GM23338 (cell line): ENCODE measurements at regions not wholly inside any gene's neighbourhood (a gene's known extent, or its start where the extent isn't known, plus 50 kb on each side); places are given as distances from the start of the nearest gene placed in this dataset.

Source experiments
- ATAC-seq: fragments of 200-7000 bp; cut with Tn5 transposase; 3 replicates; pipeline ENCODE4 v1.9.1; 2020
- DNase-seq: peaks from one replicate; pipeline ENCODE4 v3.0.0-alpha.2; 2015; ENCODE audit warnings: low spot score
- H2AFZ ChIP-seq: fragments of 200-600 bp; sonication (generic); 2 replicates; pipeline ENCODE4 v1.8.0; 2016; ENCODE audit warnings: antibody characterized with exemption, mild to moderate bottlenecking, moderate library complexity
- H3F3A ChIP-seq: fragments of 200-600 bp; sonication (generic); replicated peaks from 2 replicates; pipeline ENCODE4 v1.8.0; 2017; ENCODE audit warnings: antibody characterized with exemption, mixed run types, low read depth
- H3K27ac ChIP-seq: fragments of 200-600 bp; sonication (generic); 2 replicates; pipeline ENCODE4 v1.6.1; 2016; ENCODE audit warnings: low read depth
- H3K27me3 ChIP-seq: fragments of 200-600 bp; sonication (generic); 2 replicates; pipeline ENCODE4 v1.8.0; 2016; ENCODE audit warnings: mild to moderate bottlenecking, mixed run types, moderate library complexity; ENCODE audit not compliant: insufficient read depth
- H3K36me3 ChIP-seq: fragments of 200-600 bp; sonication (generic); 2 replicates; pipeline ENCODE4 v1.8.0; 2016; ENCODE audit warnings: mild to moderate bottlenecking; ENCODE audit not compliant: insufficient read depth
- H3K4me1 ChIP-seq: fragments of 200-600 bp; sonication (generic); 2 replicates; pipeline ENCODE4 v1.8.0; 2016; ENCODE audit warnings: mild to moderate bottlenecking, moderate library complexity; ENCODE audit not compliant: insufficient read depth
- H3K4me2 ChIP-seq: fragments of 200-600 bp; sonication (generic); 2 replicates; pipeline ENCODE4 v1.7.1; 2017; ENCODE audit warnings: mixed run types
- H3K4me3 ChIP-seq: fragments of 200-600 bp; sonication (generic); 2 replicates; pipeline ENCODE4 v1.6.1; 2016; ENCODE audit warnings: mixed run types
- H3K79me2 ChIP-seq: fragments of 200-600 bp; sonication (generic); replicated peaks from 2 replicates; pipeline ENCODE4 v1.8.0; 2017; ENCODE audit warnings: mild to moderate bottlenecking; ENCODE audit not compliant: insufficient read depth
- H3K9me2 ChIP-seq: fragments of 200-600 bp; sonication (generic); 2 replicates; pipeline ENCODE4 v1.8.0; 2017; ENCODE audit not compliant: insufficient read depth
- H4K20me1 ChIP-seq: fragments of 200-600 bp; sonication (generic); replicated peaks from 2 replicates; pipeline ENCODE4 v1.8.0; 2017; ENCODE audit warnings: mild to moderate bottlenecking; ENCODE audit not compliant: insufficient read depth
- H3K27ac Mint-ChIP-seq: 2 replicates; pipeline ENCODE4 v1.8.0; 2020; ENCODE audit warnings: inconsistent platforms, mild to moderate bottlenecking, moderate library complexity, mixed read lengths
- H3K27me3 Mint-ChIP-seq: 3 replicates; pipeline ENCODE4 v1.8.0; 2022; ENCODE audit warnings: low read depth, mild to moderate bottlenecking, moderate library complexity, mixed read lengths, inconsistent platforms; ENCODE audit not compliant: insufficient read depth, poor library complexity
- H3K36me3 Mint-ChIP-seq: 3 replicates; pipeline ENCODE4 v1.8.0; 2021; ENCODE audit warnings: low read depth, mild to moderate bottlenecking, inconsistent platforms, moderate library complexity, mixed read lengths
- H3K4me1 Mint-ChIP-seq: 3 replicates; pipeline ENCODE4 v1.8.0; 2020; ENCODE audit warnings: mild to moderate bottlenecking, inconsistent platforms, mixed read lengths
- H3K4me3 Mint-ChIP-seq: 3 replicates; pipeline ENCODE4 v1.8.0; 2021; ENCODE audit warnings: moderate library complexity, mild to moderate bottlenecking, inconsistent platforms, mixed read lengths
- H3K9me3 Mint-ChIP-seq: 3 replicates; pipeline ENCODE4 v1.8.0; 2020; ENCODE audit warnings: moderate library complexity, mild to moderate bottlenecking, inconsistent platforms, mixed read lengths
- CREB1 ChIP-seq: fragments of 250-450 bp; sonication (Bioruptor Pico); IDR thresholded peaks from 2 replicates; pipeline ENCODE4 v1.5.0; 2020; ENCODE audit warnings: low read depth, mild to moderate bottlenecking, moderate library complexity
- EZH2 ChIP-seq: fragments of 200-600 bp; sonication (generic); IDR thresholded peaks from one replicate; pipeline ENCODE4 v1.8.0; 2017; ENCODE audit warnings: antibody characterized with exemption, mild to moderate bottlenecking, low read depth; ENCODE audit not compliant: unreplicated experiment
- EZH2phosphoT487 ChIP-seq: fragments of 200-600 bp; sonication (generic); IDR thresholded peaks from one replicate; pipeline ENCODE4 v1.8.1; 2018; ENCODE audit warnings: antibody characterized with exemption; ENCODE audit not compliant: unreplicated experiment
- JUNB ChIP-seq: IDR thresholded peaks from one replicate; pipeline ENCODE4 v1.6.1; 2016; ENCODE audit warnings: antibody characterized with exemption; ENCODE audit not compliant: unreplicated experiment
- NANOG ChIP-seq: IDR thresholded peaks from 2 replicates; pipeline ENCODE4 v1.6.1; 2016; ENCODE audit warnings: antibody characterized with exemption, borderline replicate concordance
- POLR2AphosphoS5 ChIP-seq: IDR thresholded peaks from 2 replicates; pipeline ENCODE4 v1.6.1; 2016; ENCODE audit warnings: antibody characterized with exemption, low read depth
- ZNF114 ChIP-seq: fragments of 250-450 bp; sonication (Bioruptor Pico); IDR thresholded peaks from 2 replicates; pipeline ENCODE4 v1.5.0; 2020; ENCODE audit warnings: mild to moderate bottlenecking, moderate library complexity
- ZNF462 ChIP-seq: fragments of 250-450 bp; sonication (Bioruptor Pico); IDR thresholded peaks from 2 replicates; pipeline ENCODE4 v1.5.0; 2020; ENCODE audit warnings: mild to moderate bottlenecking, moderate library complexity
- TF ChIP-seq, protein P1 (sequence below): IDR thresholded peaks from one replicate; pipeline ENCODE4 v1.6.1; 2018; ENCODE audit warnings: antibody characterized with exemption; ENCODE audit not compliant: unreplicated experiment
- TF ChIP-seq, protein P2 (sequence below), 2 experiments: fragments of 200-600 bp in 1 of 2; sonication (generic) in 1 of 2; conservative IDR thresholded peaks; 2 replicates each; pipeline versions ENCODE4 v1.5.1 to v1.6.1; 2016 to 2017; ENCODE audit warnings: antibody characterized with exemption in 2 of 2, low read depth in 2 of 2, mild to moderate bottlenecking in 2 of 2, moderate library complexity in 1 of 2
- TF ChIP-seq, protein P3 (sequence below): IDR thresholded peaks from 2 replicates; pipeline ENCODE4 v1.6.1; 2016; ENCODE audit warnings: antibody characterized with exemption

DNA sequence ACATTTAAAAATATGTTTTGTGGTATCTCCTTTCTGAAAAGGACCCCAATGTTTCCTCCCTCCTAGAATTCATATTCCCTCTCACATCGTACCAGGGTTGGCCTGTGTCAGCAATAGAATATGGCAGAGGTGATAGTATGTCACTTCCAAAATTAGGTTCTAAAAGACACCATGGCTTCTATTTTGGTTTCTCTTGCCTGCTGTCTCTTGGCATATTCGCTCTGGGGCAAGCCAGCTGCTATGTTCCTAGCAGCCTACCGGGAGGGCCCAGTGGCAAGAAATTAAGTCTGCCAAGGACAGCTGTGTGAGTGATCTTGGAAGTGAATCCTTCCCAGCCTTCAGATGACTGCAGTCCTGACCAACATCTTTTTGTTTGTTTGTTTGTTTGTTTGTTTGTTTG, 92.9 kb upstream of the PPM1J start:
- peaks cover 20% of the 10 kb centered on the region for H3K27me3 Mint-ChIP-seq
- H4K20me1 ChIP-seq = no peaks in the 10 kb centered on the region
- peaks cover 5% of the 10 kb centered on the region; the same call in 1 of the 3 replicates for H3K36me3 Mint-ChIP-seq
- no peaks in the 10 kb centered on the region; the same call in 2 of the 3 replicates for H3K9me3 Mint-ChIP-seq
- TF ChIP-seq JUNB = no peak
- no peak for TF ChIP-seq EZH2
- TF ChIP-seq EZH2phosphoT487 = no peak
- TF ChIP-seq POLR2AphosphoS5 = no peak
- TF ChIP-seq, protein P1, sequence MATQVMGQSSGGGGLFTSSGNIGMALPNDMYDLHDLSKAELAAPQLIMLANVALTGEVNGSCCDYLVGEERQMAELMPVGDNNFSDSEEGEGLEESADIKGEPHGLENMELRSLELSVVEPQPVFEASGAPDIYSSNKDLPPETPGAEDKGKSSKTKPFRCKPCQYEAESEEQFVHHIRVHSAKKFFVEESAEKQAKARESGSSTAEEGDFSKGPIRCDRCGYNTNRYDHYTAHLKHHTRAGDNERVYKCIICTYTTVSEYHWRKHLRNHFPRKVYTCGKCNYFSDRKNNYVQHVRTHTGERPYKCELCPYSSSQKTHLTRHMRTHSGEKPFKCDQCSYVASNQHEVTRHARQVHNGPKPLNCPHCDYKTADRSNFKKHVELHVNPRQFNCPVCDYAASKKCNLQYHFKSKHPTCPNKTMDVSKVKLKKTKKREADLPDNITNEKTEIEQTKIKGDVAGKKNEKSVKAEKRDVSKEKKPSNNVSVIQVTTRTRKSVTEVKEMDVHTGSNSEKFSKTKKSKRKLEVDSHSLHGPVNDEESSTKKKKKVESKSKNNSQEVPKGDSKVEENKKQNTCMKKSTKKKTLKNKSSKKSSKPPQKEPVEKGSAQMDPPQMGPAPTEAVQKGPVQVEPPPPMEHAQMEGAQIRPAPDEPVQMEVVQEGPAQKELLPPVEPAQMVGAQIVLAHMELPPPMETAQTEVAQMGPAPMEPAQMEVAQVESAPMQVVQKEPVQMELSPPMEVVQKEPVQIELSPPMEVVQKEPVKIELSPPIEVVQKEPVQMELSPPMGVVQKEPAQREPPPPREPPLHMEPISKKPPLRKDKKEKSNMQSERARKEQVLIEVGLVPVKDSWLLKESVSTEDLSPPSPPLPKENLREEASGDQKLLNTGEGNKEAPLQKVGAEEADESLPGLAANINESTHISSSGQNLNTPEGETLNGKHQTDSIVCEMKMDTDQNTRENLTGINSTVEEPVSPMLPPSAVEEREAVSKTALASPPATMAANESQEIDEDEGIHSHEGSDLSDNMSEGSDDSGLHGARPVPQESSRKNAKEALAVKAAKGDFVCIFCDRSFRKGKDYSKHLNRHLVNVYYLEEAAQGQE = no peak
- TF ChIP-seq ZNF462 = no peak
- no peak for TF ChIP-seq CREB1 (CRISPR knock-in tag)
- no peak for TF ChIP-seq ZNF114 (CRISPR knock-in tag)
- TF ChIP-seq, protein P2, sequence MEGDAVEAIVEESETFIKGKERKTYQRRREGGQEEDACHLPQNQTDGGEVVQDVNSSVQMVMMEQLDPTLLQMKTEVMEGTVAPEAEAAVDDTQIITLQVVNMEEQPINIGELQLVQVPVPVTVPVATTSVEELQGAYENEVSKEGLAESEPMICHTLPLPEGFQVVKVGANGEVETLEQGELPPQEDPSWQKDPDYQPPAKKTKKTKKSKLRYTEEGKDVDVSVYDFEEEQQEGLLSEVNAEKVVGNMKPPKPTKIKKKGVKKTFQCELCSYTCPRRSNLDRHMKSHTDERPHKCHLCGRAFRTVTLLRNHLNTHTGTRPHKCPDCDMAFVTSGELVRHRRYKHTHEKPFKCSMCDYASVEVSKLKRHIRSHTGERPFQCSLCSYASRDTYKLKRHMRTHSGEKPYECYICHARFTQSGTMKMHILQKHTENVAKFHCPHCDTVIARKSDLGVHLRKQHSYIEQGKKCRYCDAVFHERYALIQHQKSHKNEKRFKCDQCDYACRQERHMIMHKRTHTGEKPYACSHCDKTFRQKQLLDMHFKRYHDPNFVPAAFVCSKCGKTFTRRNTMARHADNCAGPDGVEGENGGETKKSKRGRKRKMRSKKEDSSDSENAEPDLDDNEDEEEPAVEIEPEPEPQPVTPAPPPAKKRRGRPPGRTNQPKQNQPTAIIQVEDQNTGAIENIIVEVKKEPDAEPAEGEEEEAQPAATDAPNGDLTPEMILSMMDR (conservative IDR thresholded peaks at IDR 0.05; ENCODE audit: low read depth in 2 of 2) = no peak
- TF ChIP-seq NANOG = no peak
- TF ChIP-seq, protein P3, sequence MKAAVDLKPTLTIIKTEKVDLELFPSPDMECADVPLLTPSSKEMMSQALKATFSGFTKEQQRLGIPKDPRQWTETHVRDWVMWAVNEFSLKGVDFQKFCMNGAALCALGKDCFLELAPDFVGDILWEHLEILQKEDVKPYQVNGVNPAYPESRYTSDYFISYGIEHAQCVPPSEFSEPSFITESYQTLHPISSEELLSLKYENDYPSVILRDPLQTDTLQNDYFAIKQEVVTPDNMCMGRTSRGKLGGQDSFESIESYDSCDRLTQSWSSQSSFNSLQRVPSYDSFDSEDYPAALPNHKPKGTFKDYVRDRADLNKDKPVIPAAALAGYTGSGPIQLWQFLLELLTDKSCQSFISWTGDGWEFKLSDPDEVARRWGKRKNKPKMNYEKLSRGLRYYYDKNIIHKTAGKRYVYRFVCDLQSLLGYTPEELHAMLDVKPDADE = no peak
- H3K4me3 Mint-ChIP-seq = no peak overlapping the region
- DNase-seq (no peak), ATAC-seq (no peak)
- no peaks in the 10 kb centered on the region for H3K79me2 ChIP-seq
- no peak overlapping the region for H2AFZ ChIP-seq
- H3K4me1 ChIP-seq = peaks cover 35% of the 10 kb centered on the region
- H3K27me3 ChIP-seq = no peaks in the 10 kb centered on the region
- no peak overlapping the region for H3K27ac Mint-ChIP-seq
- peak overlapping the region; percentile 39 for H3K27ac ChIP-seq
- peaks cover 72% of the 10 kb centered on the region for H3K4me1 Mint-ChIP-seq
- H3K4me3 ChIP-seq = no peak overlapping the region
- H3F3A ChIP-seq = peaks cover 4% of the 10 kb centered on the region
- no peaks in the 10 kb centered on the region for H3K36me3 ChIP-seq
- H3K9me2 ChIP-seq = no peaks in the 10 kb centered on the region
- no peak overlapping the region for H3K4me2 ChIP-seq
